GM21619 (cell line): ENCODE measurements at regions not wholly inside any gene's neighbourhood (a gene's known extent, or its start where the extent isn't known, plus 50 kb on each side); places are given as distances from the start of the nearest gene placed in this dataset.
"Not testable (repeated sequence)": the region's sequence is repeated elsewhere in the genome, so short reads cannot be mapped to it uniquely, and the experiment has no call there.

Experiments used
- ATAC-seq: cut with Tn5 transposase; IDR thresholded peaks from one replicate; pipeline ENCODE4 v1.9.1; 2021; ENCODE audit not compliant: unreplicated experiment

GRCh38 chr4:181761156-181761555, 482.0 kb upstream of the TENM3 start:
- no peak for ATAC-seq

GRCh38 chr4:181766061-181766548, 477.1 kb upstream of the TENM3 start:
- no peak for ATAC-seq

- ATAC-seq = no peak
Observed at GRCh38 chr4:181770971-181771370, 472.2 kb upstream of the TENM3 start.

GRCh38 chr4:181775298-181775697, 467.9 kb upstream of the TENM3 start:
- ATAC-seq = no peak

GRCh38 chr4:181776264-181777054, 466.7 kb upstream of the TENM3 start:
- no peak for ATAC-seq

GRCh38 chr4:181777518-181777917, 465.7 kb upstream of the TENM3 start:
- no peak for ATAC-seq

GRCh38 chr4:181784881-181785280, 458.3 kb upstream of the TENM3 start:
- no peak for ATAC-seq

GRCh38 chr4:181792641-181793040, 450.6 kb upstream of the TENM3 start:
- ATAC-seq = no peak

GRCh38 chr4:181793096-181793495, 450.1 kb upstream of the TENM3 start:
- ATAC-seq = no peak

GRCh38 chr4:181796502-181796901, 446.7 kb upstream of the TENM3 start:
- no peak for ATAC-seq

GRCh38 chr4:181798536-181798935, 444.7 kb upstream of the TENM3 start:
- ATAC-seq = no peak

- ATAC-seq = no peak
Observed at GRCh38 chr4:181799561-181800069, 443.6 kb upstream of the TENM3 start.

- ATAC-seq = no peak
Observed at GRCh38 chr4:181802207-181802606, 441.0 kb upstream of the TENM3 start.

- ATAC-seq = no peak
Observed at GRCh38 chr4:181807771-181808170, 435.4 kb upstream of the TENM3 start.

- ATAC-seq = no peak
Observed at GRCh38 chr4:181810711-181811110, 432.5 kb upstream of the TENM3 start.

- not testable (repeated sequence) for ATAC-seq
Observed at GRCh38 chr4:181811550-181811949, 431.7 kb upstream of the TENM3 start.

- no peak for ATAC-seq
Observed at GRCh38 chr4:181819946-181820345, 423.3 kb upstream of the TENM3 start.

GRCh38 chr4:181820553-181820952, 422.6 kb upstream of the TENM3 start:
- no peak for ATAC-seq

GRCh38 chr4:181821039-181822004, 421.9 kb upstream of the TENM3 start:
- no peak for ATAC-seq

GRCh38 chr4:181822005-181822375, 421.2 kb upstream of the TENM3 start:
- ATAC-seq = no peak

- ATAC-seq = no peak
Observed at GRCh38 chr4:181823183-181823582, 420.0 kb upstream of the TENM3 start.

- no peak for ATAC-seq
Observed at GRCh38 chr4:181823645-181824044, 419.6 kb upstream of the TENM3 start.
